ENCODE measurements at regions not wholly inside any gene's neighbourhood (a gene's known extent, or its start where the extent isn't known, plus 50 kb on each side); places are given as distances from the start of the nearest gene placed in this dataset.
"Not testable (repeated sequence)": the region's sequence is repeated elsewhere in the genome, so short reads cannot be mapped to it uniquely, and the experiment has no call there.

GRCh38 chr15:46034755-46035154 lies 399.9 kb downstream of the SQOR start:
- in situ Hi-C loops (cut with MboI; ENCODE audit: low pct_unique_long_range_greater_than_20kb in 2 of 9, low sequenced_read_pairs in 9 of 9, unreplicated experiment in 9 of 9): no loop called here
- ATAC-seq (replicated peaks in 6 of 8): no peak
- no peak overlapping the region for H3K27ac ChIP-seq
- 0 to 100% (median 65%) methylated on average over 1 to 2 of the region's 2 CpGs; no CpG with 5 or more reads in 6 of the 10 experiments for WGBS, 10 experiments
- H3K4me1 ChIP-seq (replicated peaks in 1 of 2): no peaks in the 10 kb centered on the region
- no peak overlapping the region for H3K4me3 ChIP-seq

GRCh38 chr15:46039703-46040102 lies 404.9 kb downstream of the SQOR start:
- H3K27ac ChIP-seq: no peak overlapping the region
- H3K4me3 ChIP-seq: no peak overlapping the region
- in situ Hi-C loops (cut with MboI; ENCODE audit: low pct_unique_long_range_greater_than_20kb in 2 of 9, low sequenced_read_pairs in 9 of 9, unreplicated experiment in 9 of 9): no loop called here
- 15 to 100% (median 90%) methylated on average over 1 to 4 of the region's 4 CpGs; no CpG with 5 or more reads in 1 of the 10 experiments for WGBS, 10 experiments
- no peaks in the 10 kb centered on the region for H3K4me1 ChIP-seq (replicated peaks in 1 of 2)
- no peak for ATAC-seq (replicated peaks in 6 of 8)

GRCh38 chr15:46041905-46042304 lies 407.1 kb downstream of the SQOR start:
- Histone ChIP-seq H3K4me1 (replicated peaks in 1 of 2) (no peaks in the 10 kb centered on the region), H3K4me3 (no peak overlapping the region), H3K27ac (no peak overlapping the region)
- in situ Hi-C loops (cut with MboI; ENCODE audit: low pct_unique_long_range_greater_than_20kb in 2 of 9, low sequenced_read_pairs in 9 of 9, unreplicated experiment in 9 of 9): no loop called here
- ATAC-seq (replicated peaks in 6 of 8): no peak
- WGBS, 10 experiments: 0 to 100% (median 52%) methylated on average over 1 to 5 of the region's 5 CpGs; no CpG with 5 or more reads in 2 of the 10 experiments

- in situ Hi-C loops (cut with MboI; ENCODE audit: low pct_unique_long_range_greater_than_20kb in 2 of 9, low sequenced_read_pairs in 9 of 9, unreplicated experiment in 9 of 9): no loop called here
- no peak for ATAC-seq (replicated peaks in 6 of 8)
- Histone ChIP-seq H3K4me3 (no peak overlapping the region), H3K4me1 (replicated peaks in 1 of 2) (no peaks in the 10 kb centered on the region), H3K27ac (no peak overlapping the region)
- WGBS, 10 experiments: 40 to 100% (median 88%) methylated on average over 1 to 3 of the region's 3 CpGs; no CpG with 5 or more reads in 4 of the 10 experiments
Observed at GRCh38 chr15:46059921-46060594, 425.2 kb downstream of the SQOR start.

- 10 to 100% (median 70%) methylated on average over 1 to 5 of the region's 5 CpGs; no CpG with 5 or more reads in 4 of the 10 experiments for WGBS, 10 experiments
- no peaks in the 10 kb centered on the region for H3K4me1 ChIP-seq (replicated peaks in 1 of 2)
- in situ Hi-C loops (cut with MboI; ENCODE audit: low pct_unique_long_range_greater_than_20kb in 2 of 9, low sequenced_read_pairs in 9 of 9, unreplicated experiment in 9 of 9): no loop called here
- no peak overlapping the region for H3K4me3 ChIP-seq
- ATAC-seq (replicated peaks in 6 of 8): no peak
- H3K27ac ChIP-seq: no peak overlapping the region
Observed at GRCh38 chr15:46061002-46061401, 426.2 kb downstream of the SQOR start.

- ATAC-seq (replicated peaks in 6 of 8): no peak
- Histone ChIP-seq H3K4me1 (replicated peaks in 1 of 2) (peaks cover 19 to 20% of the 10 kb centered on the region in 2 donors), H3K27ac (no peak overlapping the region), H3K4me3 (no peak overlapping the region)
- in situ Hi-C loops (cut with MboI; ENCODE audit: low pct_unique_long_range_greater_than_20kb in 2 of 9, low sequenced_read_pairs in 9 of 9, unreplicated experiment in 9 of 9): no loop called here
- WGBS, 10 experiments: 6 to 100% (median 80%) methylated on average over 1 to 2 of the region's 2 CpGs; no CpG with 5 or more reads in 2 of the 10 experiments
Observed at GRCh38 chr15:46077220-46077619, 442.4 kb downstream of the SQOR start.

GRCh38 chr15:46079046-46079445 lies 444.2 kb downstream of the SQOR start:
- Histone ChIP-seq H3K27ac (no peak overlapping the region), H3K4me1 (replicated peaks in 1 of 2) (peaks cover 19 to 29% of the 10 kb centered on the region in 2 donors), H3K4me3 (no peak overlapping the region)
- WGBS, 10 experiments: 15 to 100% (median 87%) methylated on average over 1 to 3 of the region's 3 CpGs; no CpG with 5 or more reads in 1 of the 10 experiments
- in situ Hi-C loops (cut with MboI; ENCODE audit: low pct_unique_long_range_greater_than_20kb in 2 of 9, low sequenced_read_pairs in 9 of 9, unreplicated experiment in 9 of 9): no loop called here
- ATAC-seq (replicated peaks in 6 of 8): no peak

- in situ Hi-C loops (cut with MboI; ENCODE audit: low pct_unique_long_range_greater_than_20kb in 2 of 9, low sequenced_read_pairs in 9 of 9, unreplicated experiment in 9 of 9): no loop called here
- Histone ChIP-seq H3K4me1 (replicated peaks in 1 of 2) (peaks cover 19 to 29% of the 10 kb centered on the region in 2 donors), H3K4me3 (no peak overlapping the region), H3K27ac (peak overlapping the region; percentile 64 to 70)
- 0 to 56% (median 8%) methylated on average over 1 to 7 of the region's 7 CpGs; no CpG with 5 or more reads in 2 of the 10 experiments for WGBS, 10 experiments
- ATAC-seq (replicated peaks in 6 of 8): peak in 5 of 8 experiments; percentile 98 to 100 (median 100)
Observed at GRCh38 chr15:46080016-46080415, 445.2 kb downstream of the SQOR start.

- Histone ChIP-seq H3K27ac (peak overlapping the region; percentile 52 to 69), H3K4me3 (no peak overlapping the region), H3K4me1 (replicated peaks in 1 of 2) (peaks cover 24 to 25% of the 10 kb centered on the region in 2 donors)
- in situ Hi-C loops (cut with MboI; ENCODE audit: low pct_unique_long_range_greater_than_20kb in 2 of 9, low sequenced_read_pairs in 9 of 9, unreplicated experiment in 9 of 9): no loop called here
- WGBS, 10 experiments: 63 to 100% (median 87%) methylated on average over 2 to 3 of the region's 3 CpGs; no CpG with 5 or more reads in 1 of the 10 experiments
- ATAC-seq (replicated peaks in 6 of 8): no peak
Observed at GRCh38 chr15:46088486-46089445, 453.9 kb downstream of the SQOR start.

GRCh38 chr15:46089467-46089935 lies 454.7 kb downstream of the SQOR start:
- Histone ChIP-seq H3K27ac (peak overlapping the region; percentile 52 to 69), H3K4me3 (no peak overlapping the region), H3K4me1 (replicated peaks in 1 of 2) (peaks cover 23 to 24% of the 10 kb centered on the region in 2 donors)
- 0 to 75% (median 40%) methylated on average over 1 to 4 of the region's 4 CpGs; no CpG with 5 or more reads in 2 of the 10 experiments for WGBS, 10 experiments
- peak in 6 of 8 experiments; percentile 30 to 92 (median 88) for ATAC-seq (replicated peaks in 6 of 8)
- in situ Hi-C loops (cut with MboI; ENCODE audit: low pct_unique_long_range_greater_than_20kb in 2 of 9, low sequenced_read_pairs in 9 of 9, unreplicated experiment in 9 of 9): no loop called here

GRCh38 chr15:46091860-46092450 lies 457.1 kb downstream of the SQOR start:
- in situ Hi-C loops (cut with MboI; ENCODE audit: low pct_unique_long_range_greater_than_20kb in 2 of 9, low sequenced_read_pairs in 9 of 9, unreplicated experiment in 9 of 9): no loop called here
- Histone ChIP-seq H3K4me3 (no peak overlapping the region), H3K4me1 (replicated peaks in 1 of 2) (peaks cover 23 to 24% of the 10 kb centered on the region in 2 donors), H3K27ac (no peak overlapping the region)
- WGBS, 10 experiments: 0 to 87% (median 40%) methylated on average over 3 to 6 of the region's 16 CpGs; no CpG with 5 or more reads in 1 of the 10 experiments
- peak in 2 of 8 experiments; percentile 23 to 24 for ATAC-seq (replicated peaks in 6 of 8)

- in situ Hi-C loops (cut with MboI; ENCODE audit: low pct_unique_long_range_greater_than_20kb in 2 of 9, low sequenced_read_pairs in 9 of 9, unreplicated experiment in 9 of 9): not testable (repeated sequence)
Observed at GRCh38 chr15:46098006-46098405, 463.2 kb downstream of the SQOR start.

More at GRCh38 chr15:46098006-46098405, 463.2 kb downstream of the SQOR start:
- no CpG with 5 or more reads among the region's 32 CpGs for WGBS, 10 experiments
- not testable (repeated sequence) for H3K27ac ChIP-seq; H3K4me3 ChIP-seq; H3K4me1 ChIP-seq (replicated peaks in 1 of 2); ATAC-seq (replicated peaks in 6 of 8)

Measured in motor neuron (in vitro differentiated cells).